ENCODE measurements at regions not wholly inside any gene's neighbourhood (a gene's known extent, or its start where the extent isn't known, plus 50 kb on each side); places are given as distances from the start of the nearest gene placed in this dataset.
"Not testable (repeated sequence)": the region's sequence is repeated elsewhere in the genome, so short reads cannot be mapped to it uniquely, and the experiment has no call there.

- not testable (repeated sequence) for TF ChIP-seq POLR2A (IDR thresholded peaks at IDR 0.05; ENCODE audit: control extremely low read depth in 1 of 2, low read depth in 2 of 2, low read length in 2 of 2); CTCF (IDR thresholded peaks at IDR 0.05; ENCODE audit: control extremely low read depth in 1 of 3, insufficient read depth in 1 of 3, low read depth in 1 of 3, low read length in 3 of 3); JUND (IDR thresholded peaks at IDR 0.05; ENCODE audit: low read length); BACH1 (IDR thresholded peaks at IDR 0.05; ENCODE audit: low read length); YY1 (IDR thresholded peaks at IDR 0.05; ENCODE audit: low read depth, low read length); CHD1 (IDR thresholded peaks at IDR 0.05; ENCODE audit: low read depth, low read length); POU5F1 (IDR thresholded peaks at IDR 0.05; ENCODE audit: low read depth, low read length); RAD21 (IDR thresholded peaks at IDR 0.05 in 1 of 2, conservative IDR thresholded peaks at IDR 0.05 in 1 of 2; ENCODE audit: low read depth in 2 of 2, low read length in 2 of 2); POLR2AphosphoS5 (IDR thresholded peaks at IDR 0.05; ENCODE audit: low read depth, low read length)
Measured at GRCh38 chrX:55883541-55883940, 166.0 kb downstream of the RRAGB start.
